Retinal pigment epithelial cell (primary cell): ENCODE measurements at regions not wholly inside any gene's neighbourhood (a gene's known extent, or its start where the extent isn't known, plus 50 kb on each side); places are given as distances from the start of the nearest gene placed in this dataset.

Experiments used
- DNase-seq: peaks from one replicate; pipeline ENCODE4 v3.0.0-alpha.2; 2010; ENCODE audit warnings: low read depth
- H3K4me3 ChIP-seq: 2 replicates; pipeline ENCODE4 v1.5.1; 2011; ENCODE audit warnings: mild to moderate bottlenecking, low read length, control low read depth, moderate library complexity
- TF ChIP-seq, protein P1 (sequence below): conservative IDR thresholded peaks from 2 replicates; pipeline ENCODE4 v1.5.1; 2011; ENCODE audit warnings: low read depth, low read length, control low read depth, inconsistent platforms

GRCh38 chr12:94707892-94708291, 57.5 kb upstream of the TMCC3 start:
- TF ChIP-seq, protein P1, sequence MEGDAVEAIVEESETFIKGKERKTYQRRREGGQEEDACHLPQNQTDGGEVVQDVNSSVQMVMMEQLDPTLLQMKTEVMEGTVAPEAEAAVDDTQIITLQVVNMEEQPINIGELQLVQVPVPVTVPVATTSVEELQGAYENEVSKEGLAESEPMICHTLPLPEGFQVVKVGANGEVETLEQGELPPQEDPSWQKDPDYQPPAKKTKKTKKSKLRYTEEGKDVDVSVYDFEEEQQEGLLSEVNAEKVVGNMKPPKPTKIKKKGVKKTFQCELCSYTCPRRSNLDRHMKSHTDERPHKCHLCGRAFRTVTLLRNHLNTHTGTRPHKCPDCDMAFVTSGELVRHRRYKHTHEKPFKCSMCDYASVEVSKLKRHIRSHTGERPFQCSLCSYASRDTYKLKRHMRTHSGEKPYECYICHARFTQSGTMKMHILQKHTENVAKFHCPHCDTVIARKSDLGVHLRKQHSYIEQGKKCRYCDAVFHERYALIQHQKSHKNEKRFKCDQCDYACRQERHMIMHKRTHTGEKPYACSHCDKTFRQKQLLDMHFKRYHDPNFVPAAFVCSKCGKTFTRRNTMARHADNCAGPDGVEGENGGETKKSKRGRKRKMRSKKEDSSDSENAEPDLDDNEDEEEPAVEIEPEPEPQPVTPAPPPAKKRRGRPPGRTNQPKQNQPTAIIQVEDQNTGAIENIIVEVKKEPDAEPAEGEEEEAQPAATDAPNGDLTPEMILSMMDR, result no peak
- H3K4me3 ChIP-seq, result no peak overlapping the region
- no peak for DNase-seq

GRCh38 chr12:94707036-94707435, 56.7 kb upstream of the TMCC3 start:
- TF ChIP-seq, protein P1, result no peak
- no peak overlapping the region for H3K4me3 ChIP-seq
- no peak for DNase-seq

DNA sequence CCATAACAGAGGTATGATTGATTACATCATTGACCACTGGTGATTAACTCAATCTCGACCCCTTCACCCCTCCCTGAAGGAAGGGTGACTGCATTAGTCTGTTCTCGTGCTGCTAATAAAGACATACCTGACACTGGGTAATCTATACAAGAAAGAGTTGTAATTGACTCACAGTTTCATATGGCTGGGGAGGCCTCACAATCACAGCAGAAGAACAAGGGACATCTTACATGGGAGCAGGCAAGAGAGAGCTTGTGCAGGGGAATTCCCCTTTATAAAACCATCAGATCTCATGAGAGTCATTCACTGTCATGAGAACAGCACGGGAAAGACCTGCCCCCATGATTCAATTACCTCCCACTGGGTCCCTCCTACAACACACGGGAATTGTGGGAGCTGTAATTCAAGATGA, 55.9 kb upstream of the TMCC3 start:
- TF ChIP-seq, protein P1, result no peak
- no peak for DNase-seq
- no peak overlapping the region for H3K4me3 ChIP-seq

DNA sequence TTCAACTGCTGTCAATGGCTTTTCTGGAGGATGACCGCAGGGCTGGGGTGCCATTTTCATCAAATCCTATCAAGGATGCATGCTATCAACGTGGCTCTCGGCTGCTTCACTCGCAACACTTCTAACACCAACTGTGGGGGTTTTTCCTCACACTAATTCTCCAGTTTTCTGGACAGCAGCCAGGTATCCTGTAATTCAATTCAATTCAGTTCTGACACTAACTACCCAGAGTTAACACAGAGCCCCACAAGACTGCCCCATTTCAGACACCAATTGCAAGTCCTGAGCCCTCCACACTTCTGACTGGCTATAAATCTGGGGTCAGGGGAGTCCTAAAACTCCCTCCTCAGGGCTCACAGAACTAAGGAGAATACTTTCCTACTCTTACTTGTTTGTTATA, 55.3 kb upstream of the TMCC3 start:
- no peak for DNase-seq
- TF ChIP-seq, protein P1, result no peak
- no peak overlapping the region for H3K4me3 ChIP-seq

DNA sequence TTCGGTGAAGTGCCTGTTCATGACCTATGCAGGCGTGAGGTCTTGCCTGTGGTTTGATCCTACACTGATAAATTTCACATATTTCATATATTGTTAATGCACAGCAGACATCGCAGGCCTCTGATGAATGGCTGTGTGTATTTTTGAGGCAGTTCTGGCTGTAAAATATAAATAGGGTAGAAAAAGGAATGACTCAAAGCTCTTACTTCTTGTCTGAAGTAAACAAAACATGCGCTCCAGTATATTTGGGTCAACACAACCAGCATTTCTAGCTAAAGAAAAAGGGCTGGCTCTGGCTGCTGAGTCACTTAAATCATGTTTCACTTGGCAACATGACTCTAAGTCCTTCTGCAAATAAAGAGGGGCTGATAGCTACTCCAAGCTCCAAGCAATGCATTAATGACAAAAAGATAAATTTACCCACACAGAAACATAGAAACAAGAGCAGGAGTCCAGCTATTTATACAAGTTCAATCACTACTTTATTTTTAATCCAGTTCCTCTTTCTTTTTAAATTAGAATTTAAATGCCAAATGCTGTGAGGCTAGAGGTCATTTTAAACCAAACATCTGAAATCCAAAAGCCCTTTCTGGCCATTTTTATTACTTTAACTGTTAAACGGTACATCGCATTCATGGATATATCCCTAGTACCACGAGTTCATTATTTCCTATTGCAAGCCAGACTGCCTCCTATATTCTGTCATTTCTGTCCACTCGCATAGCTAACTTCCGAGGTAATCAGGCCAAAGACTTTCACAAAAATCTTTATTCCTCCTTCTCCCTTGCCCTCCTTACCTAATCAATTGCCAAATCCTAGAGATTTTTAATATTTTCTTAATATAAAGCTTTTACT, 54.3 kb upstream of the TMCC3 start:
- no peak for DNase-seq
- H3K4me3 ChIP-seq, result no peak overlapping the region
- TF ChIP-seq, protein P1, result no peak

- H3K4me3 ChIP-seq, result no peak overlapping the region
- no peak for DNase-seq
- TF ChIP-seq, protein P1, result no peak
Measured at GRCh38 chr12:94702696-94703095, 52.3 kb upstream of the TMCC3 start.

- DNase-seq, result no peak
- TF ChIP-seq, protein P1, result no peak
- no peak overlapping the region for H3K4me3 ChIP-seq
Measured at GRCh38 chr12:94701711-94702110, 51.4 kb upstream of the TMCC3 start.
